ENCODE measurements at regions not wholly inside any gene's neighbourhood (a gene's known extent, or its start where the extent isn't known, plus 50 kb on each side); places are given as distances from the start of the nearest gene placed in this dataset.

DNA sequence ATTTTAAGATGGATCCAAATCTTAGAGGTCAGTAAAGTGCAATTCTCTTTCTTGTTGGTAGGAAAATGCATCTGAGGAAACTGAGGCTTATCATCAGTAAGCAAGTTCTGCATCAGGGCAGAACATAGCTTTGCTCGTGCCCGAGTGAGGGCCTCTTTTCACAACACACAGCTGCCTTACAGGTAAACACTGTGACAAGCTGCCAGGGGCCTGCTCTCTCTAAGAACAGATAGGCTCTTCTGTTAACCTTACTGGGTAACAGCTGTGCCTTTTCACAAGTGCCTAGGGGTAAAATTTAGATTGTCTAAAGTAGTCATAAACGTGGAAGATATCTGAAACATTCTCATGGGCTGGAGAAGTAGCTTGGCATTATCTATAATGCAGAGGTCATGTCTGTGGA lies 118.1 kb downstream of the C3orf38 start:
- no peak for TF ChIP-seq CTCF (IDR thresholded peaks at IDR 0.05; ENCODE audit: low read length)
- TF ChIP-seq EZH2phosphoT487 (IDR thresholded peaks at IDR 0.05; ENCODE audit: low read length), result no peak

Measured in MM.1S (cell line).